Loucy (cell line): ENCODE measurements at regions not wholly inside any gene's neighbourhood (a gene's known extent, or its start where the extent isn't known, plus 50 kb on each side); places are given as distances from the start of the nearest gene placed in this dataset.
"Not testable (repeated sequence)": the region's sequence is repeated elsewhere in the genome, so short reads cannot be mapped to it uniquely, and the experiment has no call there.

Source experiments
- H2AFZ ChIP-seq: fragments of 200-600 bp; sonication (generic); 2 replicates; pipeline ENCODE4 v1.6.0; 2016; ENCODE audit warnings: antibody characterized with exemption, mild to moderate bottlenecking, low read length, moderate library complexity
- H3F3A ChIP-seq: fragments of 200-600 bp; 2 replicates; pipeline ENCODE4 v1.6.0; 2016; ENCODE audit warnings: antibody characterized with exemption, low read depth, mild to moderate bottlenecking
- H3K27me3 ChIP-seq: fragments of 200-600 bp; sonication (generic); 2 replicates; pipeline ENCODE4 v1.6.1; 2014; ENCODE audit warnings: low read length, mild to moderate bottlenecking; ENCODE audit not compliant: insufficient read depth, poor library complexity, severe bottlenecking
- H3K36me3 ChIP-seq: fragments of 200-600 bp; sonication (generic); 2 replicates; pipeline ENCODE4 v1.6.1; 2016; ENCODE audit warnings: low read length; ENCODE audit not compliant: insufficient read depth
- H3K4me1 ChIP-seq: fragments of 200-600 bp; sonication (generic); 2 replicates; pipeline ENCODE4 v1.5.1; 2014; ENCODE audit warnings: low read length, mild to moderate bottlenecking; ENCODE audit not compliant: insufficient read depth, poor library complexity, severe bottlenecking
- H3K4me2 ChIP-seq: fragments of 200-600 bp; sonication (generic); 2 replicates; pipeline ENCODE4 v1.6.0; 2014; ENCODE audit warnings: antibody characterized with exemption, low read length, low read depth, mild to moderate bottlenecking; ENCODE audit not compliant: poor library complexity, severe bottlenecking
- H3K4me3 ChIP-seq: fragments of 200-600 bp; sonication (generic); 2 replicates; pipeline ENCODE4 v1.5.1; 2014; ENCODE audit warnings: low read length, mild to moderate bottlenecking, mixed read lengths; ENCODE audit not compliant: poor library complexity, severe bottlenecking
- H3K79me2 ChIP-seq: fragments of 200-600 bp; sonication (generic); 2 replicates; pipeline ENCODE4 v1.6.1; 2014; ENCODE audit warnings: low read length; ENCODE audit not compliant: insufficient read depth
- H3K9ac ChIP-seq: fragments of 200-600 bp; sonication (generic); 2 replicates; pipeline ENCODE4 v1.6.0; 2014; ENCODE audit warnings: mild to moderate bottlenecking, low read depth, low read length, moderate library complexity; ENCODE audit not compliant: poor library complexity, severe bottlenecking
- H3K9me2 ChIP-seq: fragments of 200-600 bp; sonication (generic); replicated peaks from 2 replicates; pipeline ENCODE4 v1.6.1; 2016; ENCODE audit warnings: low read depth, low read length, mixed read lengths
- H3K9me3 ChIP-seq: fragments of 200-600 bp; sonication (generic); 2 replicates; pipeline ENCODE4 v1.6.1; 2014; ENCODE audit warnings: mild to moderate bottlenecking, antibody characterized with exemption, low read length, low read depth; ENCODE audit not compliant: insufficient read depth
- H4K20me1 ChIP-seq: fragments of 200-600 bp; sonication (generic); 2 replicates; pipeline ENCODE4 v1.6.0; 2014; ENCODE audit warnings: antibody characterized with exemption, low read length, mild to moderate bottlenecking; ENCODE audit not compliant: insufficient read depth, poor library complexity, severe bottlenecking
- CTCF ChIP-seq: fragments of 200-600 bp; sonication (generic); conservative IDR thresholded peaks from 2 replicates; pipeline ENCODE4 v1.5.1; 2014; ENCODE audit warnings: mild to moderate bottlenecking, antibody characterized with exemption, low read length
- EZH2phosphoT487 ChIP-seq: fragments of 200-600 bp; IDR thresholded peaks from 2 replicates; pipeline ENCODE4 v1.6.1; 2018; ENCODE audit warnings: antibody characterized with exemption, mild to moderate bottlenecking, moderate library complexity, borderline replicate concordance

- H2AFZ ChIP-seq: no peak overlapping the region
- H3K27me3 ChIP-seq: no peaks in the 10 kb centered on the region
- H3K4me1 ChIP-seq: peaks cover 67% of the 10 kb centered on the region
- TF ChIP-seq CTCF (no peak), EZH2phosphoT487 (no peak)
- H4K20me1 ChIP-seq: no peaks in the 10 kb centered on the region
- no peaks in the 10 kb centered on the region for H3K36me3 ChIP-seq
- no peaks in the 10 kb centered on the region for H3K9me2 ChIP-seq
- H3K9ac ChIP-seq: peak overlapping the region; percentile 15
- no peak overlapping the region for H3K4me3 ChIP-seq
- H3K9me3 ChIP-seq: no peaks in the 10 kb centered on the region
- H3K79me2 ChIP-seq: no peaks in the 10 kb centered on the region
- no peaks in the 10 kb centered on the region for H3F3A ChIP-seq
- H3K4me2 ChIP-seq: no peak overlapping the region
Observed at GRCh38 chr3:72269475-72269874, 484.5 kb upstream of the PROK2 start.

GRCh38 chr3:72266921-72267524 is 482.1 kb upstream of the PROK2 start:
- not testable (repeated sequence) for H3K36me3 ChIP-seq, H3K4me2 ChIP-seq, H3K9me3 ChIP-seq, H3K4me3 ChIP-seq, H2AFZ ChIP-seq, H3K9me2 ChIP-seq, H4K20me1 ChIP-seq, H3K9ac ChIP-seq, H3K27me3 ChIP-seq, H3K79me2 ChIP-seq, H3F3A ChIP-seq
- peaks cover 48% of the 10 kb centered on the region for H3K4me1 ChIP-seq

- no peaks in the 10 kb centered on the region for H3K9me3 ChIP-seq
- H3F3A ChIP-seq: no peaks in the 10 kb centered on the region
- no peaks in the 10 kb centered on the region for H3K36me3 ChIP-seq
- H4K20me1 ChIP-seq: no peaks in the 10 kb centered on the region
- no peak overlapping the region for H3K4me3 ChIP-seq
- H3K9ac ChIP-seq: no peak overlapping the region
- no peak overlapping the region for H3K4me2 ChIP-seq
- H3K4me1 ChIP-seq: peaks cover 38% of the 10 kb centered on the region
- TF ChIP-seq EZH2phosphoT487: no peak
- no peak for TF ChIP-seq CTCF
- no peak overlapping the region for H2AFZ ChIP-seq
- H3K79me2 ChIP-seq: no peaks in the 10 kb centered on the region
- no peaks in the 10 kb centered on the region for H3K9me2 ChIP-seq
- no peaks in the 10 kb centered on the region for H3K27me3 ChIP-seq
Observed at GRCh38 chr3:72266016-72266370, 481.0 kb upstream of the PROK2 start.

- Histone ChIP-seq H3K9ac (no peak overlapping the region), H3K4me1 (peaks cover 33% of the 10 kb centered on the region), H4K20me1 (no peaks in the 10 kb centered on the region), H3K9me3 (no peaks in the 10 kb centered on the region), H3K9me2 (no peaks in the 10 kb centered on the region), H3K79me2 (no peaks in the 10 kb centered on the region), H3K36me3 (no peaks in the 10 kb centered on the region), H2AFZ (no peak overlapping the region), H3F3A (no peaks in the 10 kb centered on the region), H3K27me3 (no peaks in the 10 kb centered on the region), H3K4me2 (no peak overlapping the region), H3K4me3 (no peak overlapping the region)
- no peak for TF ChIP-seq EZH2phosphoT487
- peak; percentile 84 for TF ChIP-seq CTCF
Observed at GRCh38 chr3:72265256-72266015, 480.5 kb upstream of the PROK2 start.
